GM18909 (cell line): ENCODE measurements at regions not wholly inside any gene's neighbourhood (a gene's known extent, or its start where the extent isn't known, plus 50 kb on each side); places are given as distances from the start of the nearest gene placed in this dataset.

Experiments used
- ATAC-seq: cut with Tn5 transposase; IDR thresholded peaks from one replicate; pipeline ENCODE4 v1.9.1; 2021; ENCODE audit warnings: mild to moderate bottlenecking; ENCODE audit not compliant: unreplicated experiment, poor library complexity

DNA sequence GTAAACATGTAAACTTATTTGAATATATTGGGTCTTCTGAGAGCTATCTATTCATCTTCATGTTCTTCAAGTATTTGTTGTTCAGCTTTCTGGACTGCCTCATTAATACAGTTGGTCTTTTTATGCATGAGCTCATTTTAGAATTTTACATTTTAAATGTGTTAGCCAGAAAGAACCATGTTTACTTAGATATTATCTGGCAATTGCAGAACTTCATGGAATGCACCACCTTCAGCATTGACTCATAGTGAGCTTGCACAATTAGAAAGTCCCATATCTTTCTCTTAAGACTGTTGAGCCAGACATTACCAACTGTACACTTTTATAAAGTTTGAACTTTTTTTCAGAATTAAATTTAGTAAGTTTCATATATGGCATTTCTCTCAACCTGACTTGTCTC, 536.7 kb downstream of the RIT2 start:
- no peak for ATAC-seq

DNA sequence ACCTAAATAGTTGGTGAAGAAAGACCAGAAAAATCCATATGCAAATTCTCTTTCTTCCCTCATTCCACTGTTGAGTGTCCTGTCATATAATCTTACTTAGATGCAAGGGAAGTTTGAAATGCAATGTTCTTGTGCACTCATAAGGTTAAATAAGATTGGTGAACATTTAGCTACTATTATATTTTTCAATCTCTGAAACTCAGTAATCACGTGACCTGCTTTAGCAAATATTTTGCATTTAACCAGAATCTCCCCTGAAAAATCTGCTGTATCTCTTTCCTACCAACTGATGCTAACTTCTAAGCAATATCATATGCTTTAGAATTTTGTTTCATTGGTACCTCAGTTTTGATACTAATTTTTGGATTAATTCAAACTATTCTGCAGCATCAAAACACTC, 533.2 kb downstream of the RIT2 start:
- ATAC-seq = no peak

DNA sequence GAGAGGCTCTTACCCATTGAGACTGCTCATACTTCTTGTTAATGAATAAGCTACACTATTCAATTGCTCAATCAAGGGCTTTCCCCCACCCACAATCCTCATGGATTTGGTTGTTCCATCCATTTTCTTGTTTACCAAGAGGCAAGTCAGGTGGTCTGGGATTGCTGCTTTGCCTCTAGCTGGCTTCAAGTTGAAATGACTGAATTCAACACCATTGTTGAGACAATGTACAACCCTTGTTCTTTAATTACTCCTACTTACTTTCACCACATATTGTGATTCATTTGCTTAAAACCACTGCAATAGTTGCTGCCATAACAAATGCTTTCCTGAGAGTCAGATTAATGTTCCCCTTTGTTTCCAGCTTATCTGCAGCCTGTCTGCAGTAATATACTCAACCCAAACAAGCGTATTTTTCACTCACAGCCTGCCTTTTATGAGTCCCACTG, 532.2 kb downstream of the RIT2 start:
- ATAC-seq = no peak

- no peak for ATAC-seq
Measured at GRCh38 chr18:42586601-42587000, 528.9 kb downstream of the RIT2 start.

GRCh38 chr18:42588786-42589185, 526.7 kb downstream of the RIT2 start:
- no peak for ATAC-seq

- ATAC-seq = no peak
Measured at GRCh38 chr18:42604820-42605219, 510.7 kb downstream of the RIT2 start.

DNA sequence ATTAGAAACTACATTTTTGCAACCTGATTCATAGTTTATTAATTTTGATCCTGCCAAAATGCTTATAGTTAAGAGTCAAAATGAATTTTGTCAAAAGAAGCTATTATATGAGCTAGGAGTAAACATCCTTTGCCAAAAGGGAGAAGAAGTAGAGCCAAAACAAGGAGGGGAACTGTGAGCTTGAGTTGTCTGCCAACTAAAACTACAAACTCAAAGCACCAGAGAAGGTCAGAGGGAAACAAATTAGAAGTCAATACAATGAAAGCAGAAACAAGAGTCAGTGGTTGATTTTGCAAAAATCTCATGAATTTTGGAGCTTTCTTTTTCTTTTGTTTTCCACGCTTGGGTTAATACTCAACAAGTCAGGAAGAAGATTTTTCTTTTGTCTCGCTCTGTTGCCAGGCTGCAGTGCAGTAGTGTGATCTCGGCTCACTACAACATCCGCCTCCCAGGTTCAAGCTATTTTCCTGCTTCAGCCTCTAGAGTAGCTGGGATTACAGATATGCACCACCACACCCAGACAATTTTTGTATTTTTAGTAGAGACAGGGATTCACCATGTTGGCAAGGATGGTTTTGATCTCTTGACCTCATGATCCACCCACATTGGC, 508.5 kb downstream of the RIT2 start:
- ATAC-seq = no peak

DNA sequence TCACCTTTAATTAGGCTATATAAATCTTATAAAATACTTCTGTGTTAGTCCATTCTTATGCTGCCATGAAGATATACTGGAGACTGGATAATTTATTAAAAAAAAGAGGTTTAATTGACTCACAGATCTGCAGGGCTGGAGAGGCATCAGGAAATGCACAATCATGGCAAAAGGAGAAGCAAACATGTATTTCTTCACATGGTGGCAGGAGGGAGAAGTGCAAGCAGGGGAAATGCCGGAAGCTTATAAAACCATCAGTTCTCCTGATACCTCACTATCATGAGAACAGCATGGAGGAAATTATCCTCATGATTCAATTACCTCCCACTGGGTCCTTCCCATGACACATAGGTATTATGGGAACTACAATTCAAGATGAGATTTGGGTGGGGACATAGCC, 504.4 kb downstream of the RIT2 start:
- no peak for ATAC-seq

- ATAC-seq = no peak
Measured at GRCh38 chr18:42614619-42615293, 500.7 kb downstream of the RIT2 start.

DNA sequence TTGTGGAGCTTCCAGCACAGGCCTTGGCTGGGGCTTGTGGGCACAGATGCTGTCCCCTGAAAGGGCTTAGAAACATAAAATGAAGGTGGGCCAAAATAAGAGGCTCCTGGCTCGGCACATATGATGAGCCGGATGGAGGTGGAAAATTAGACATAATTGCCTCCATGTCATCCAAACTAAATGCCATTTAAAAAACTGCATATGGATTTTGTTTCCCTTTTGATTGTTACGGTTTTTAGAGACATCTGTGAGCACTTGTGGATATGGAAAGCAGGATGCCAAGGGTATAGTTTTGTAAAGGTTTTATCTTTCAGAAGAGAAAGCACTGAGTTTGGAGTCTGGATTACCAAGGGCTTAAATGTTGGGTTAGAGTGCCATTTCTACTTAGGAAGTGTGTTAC, 498.3 kb downstream of the RIT2 start:
- no peak for ATAC-seq

- ATAC-seq = no peak
Measured at GRCh38 chr18:42619771-42620170, 495.7 kb downstream of the RIT2 start.

- ATAC-seq = no peak
Measured at GRCh38 chr18:42620657-42621056, 494.8 kb downstream of the RIT2 start.

GRCh38 chr18:42623935-42624334, 491.6 kb downstream of the RIT2 start:
- ATAC-seq = no peak

- no peak for ATAC-seq
Measured at GRCh38 chr18:42632801-42633200, 482.7 kb downstream of the RIT2 start.

DNA sequence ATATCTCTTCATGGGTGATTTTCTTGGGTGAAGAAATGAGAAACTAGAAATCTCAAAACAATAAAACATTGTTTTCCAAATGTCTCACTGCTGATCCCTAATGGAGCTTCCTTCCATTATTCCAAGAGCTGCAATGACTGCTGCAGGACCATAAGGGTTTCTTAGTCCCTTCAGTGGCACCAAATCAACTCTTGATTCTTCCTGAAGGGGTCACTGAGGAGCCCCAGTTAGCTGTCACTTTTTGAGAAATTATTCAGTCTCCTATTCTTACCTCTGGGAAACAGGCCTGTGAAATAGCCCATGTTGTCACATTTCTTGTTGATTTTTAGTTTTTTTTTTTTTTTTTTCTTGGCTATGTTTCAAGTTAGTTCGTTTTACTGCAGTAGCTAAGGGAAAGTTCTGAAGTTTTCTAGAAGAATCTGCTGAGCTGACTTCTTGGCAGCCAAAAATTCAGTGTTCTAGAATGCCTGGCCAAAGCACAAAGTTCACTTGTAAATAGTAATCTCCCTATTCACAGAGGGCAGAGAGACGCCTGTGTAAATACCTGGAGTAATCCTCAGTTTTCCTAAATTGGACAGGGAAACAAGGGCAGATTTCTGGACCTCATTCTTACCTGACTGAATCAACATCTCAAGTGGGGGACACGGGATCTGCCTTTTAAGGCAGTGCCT, 480.0 kb downstream of the RIT2 start:
- ATAC-seq = no peak

- no peak for ATAC-seq
Measured at GRCh38 chr18:42636309-42636708, 479.2 kb downstream of the RIT2 start.

DNA sequence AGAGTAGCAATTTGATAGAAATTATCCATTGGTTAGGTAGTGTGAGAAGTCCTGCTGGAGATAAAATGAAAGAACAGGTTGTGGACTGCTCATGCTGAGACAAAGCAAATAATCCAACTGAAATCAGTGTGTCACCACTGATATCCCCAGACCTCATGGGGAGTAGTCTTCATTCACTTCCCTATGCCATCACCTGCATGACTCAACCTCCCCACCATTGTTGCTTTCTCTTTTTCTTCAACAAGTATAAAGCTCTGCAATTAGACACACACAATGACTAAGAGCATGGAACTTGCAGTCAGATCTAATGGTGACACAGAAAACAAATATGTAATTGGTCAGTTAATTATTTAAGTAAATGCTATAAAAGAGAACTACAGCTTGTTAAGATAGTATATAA, 475.3 kb downstream of the RIT2 start:
- ATAC-seq = no peak

GRCh38 chr18:42641996-42642395, 473.5 kb downstream of the RIT2 start:
- no peak for ATAC-seq

- no peak for ATAC-seq
Measured at GRCh38 chr18:42644729-42645131, 470.8 kb downstream of the RIT2 start.

- no peak for ATAC-seq
Measured at GRCh38 chr18:42649331-42650035, 466.0 kb downstream of the RIT2 start.

DNA sequence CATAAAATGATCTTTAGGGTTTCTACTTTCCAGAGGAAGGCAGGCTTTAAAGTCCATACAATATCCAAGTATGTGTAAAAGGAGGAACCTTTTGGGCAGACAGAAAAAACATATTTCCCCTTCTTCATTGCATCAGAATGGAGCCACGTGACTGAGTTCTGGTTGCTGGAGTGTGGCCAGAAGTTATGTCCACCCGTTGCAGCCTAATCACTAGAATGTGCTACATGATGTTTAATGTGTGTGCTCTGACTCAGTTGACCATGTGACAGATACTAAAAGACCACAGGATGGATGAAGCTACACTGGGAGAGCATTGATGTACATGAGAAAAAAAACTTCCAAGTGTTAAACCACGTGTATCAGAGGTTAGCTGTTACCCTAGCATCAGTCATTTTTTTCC, 460.9 kb downstream of the RIT2 start:
- ATAC-seq = no peak
